Adrenal gland (tissue), 9 donors: ENCODE measurements at regions not wholly inside any gene's neighbourhood (a gene's known extent, or its start where the extent isn't known, plus 50 kb on each side); places are given as distances from the start of the nearest gene placed in this dataset.

ENCODE experiments used
- DNase-seq, 7 donors: peaks; one replicate each; pipeline ENCODE4 v3.0.0-alpha.2; 2019 to 2020
- H3K27ac ChIP-seq, 5 donors: fragments of 200-600 bp; sonication (generic) in 4 of 5; 1 replicate in 3 of 5; 2 replicates in 2 of 5; pipeline versions ENCODE4 v1.5.1 to v1.8.0; 2016 to 2020; ENCODE audit warnings: mild to moderate bottlenecking in 1 of 5
- H3K27me3 ChIP-seq: fragments of 200-600 bp; 2 replicates; pipeline ENCODE4 v1.8.0; 2021
- H3K36me3 ChIP-seq, 2 donors: fragments of 200-600 bp; replicated peaks in 1 of 2; 1 replicate in 1 of 2; 2 replicates in 1 of 2; pipeline versions ENCODE4 v1.5.1 to v1.8.0; 2018 to 2022
- H3K4me1 ChIP-seq, 2 donors: fragments of 200-600 bp; replicated peaks in 1 of 2; 1 replicate in 1 of 2; 2 replicates in 1 of 2; pipeline versions ENCODE4 v1.5.1 to v1.8.0; 2018 to 2021
- H3K4me3 ChIP-seq, 4 donors: fragments of 200-600 bp; sonication (generic) in 3 of 4; one replicate each; pipeline ENCODE4 v1.5.1; 2016 to 2018
- H3K9me3 ChIP-seq, 3 donors: fragments of 200-600 bp; sonication (generic) in 1 of 3; replicated peaks in 1 of 3; 1 replicate in 2 of 3; 2 replicates in 1 of 3; pipeline versions ENCODE4 v1.5.1 to v1.8.0; 2016 to 2021
- POLR2A ChIP-seq, 2 donors: fragments of 450-650 bp; IDR thresholded peaks; one replicate each; pipeline ENCODE4 v1.6.1; 2017; ENCODE audit warnings: antibody characterized with exemption in 2 of 2, mild to moderate bottlenecking in 2 of 2, moderate library complexity in 1 of 2
- WGBS, 4 donors: extraction: QIAGEN DNeasy Blood & Tissue Kit in 2 of 4; methylation state at CpG; one replicate each; pipeline versions ENCODE4 v1.1.5 to v1.1.7; 2013 to 2017; 5-methylcytosine and 5-hydroxymethylcytosine counted together
- intact Hi-C, 2 donors: fragments of 100-400 bp; cut with DNase I; formaldehyde crosslinking; loops; one replicate each; pipeline versions ENCODE4 v1.14.1 to v1.15.0; 2022 to 2023
- TF ChIP-seq, protein P1 (sequence below), 6 experiments: fragments of 450-650 bp in 4 of 6; fragments of 200-600 bp in 2 of 6; sonication (generic) in 1 of 6; IDR thresholded peaks; 1 replicate in 5 of 6; 2 replicates in 1 of 6; pipeline versions ENCODE4 v1.5.1 to v1.8.0; 2016 to 2021; ENCODE audit warnings: antibody characterized with exemption in 6 of 6, mild to moderate bottlenecking in 2 of 6, moderate library complexity in 1 of 6
- donor health status: healthy with polysubstance abuse.
- donor health status: Bipolar disorder and iron deficiency.
- donor health status: DM: yes; HTN: yes; CAD: no.
- donor health status: DM: no; HTN: no; CAD: no.
- donor health status: DM: no; HTN: no; CAD: no.

DNA sequence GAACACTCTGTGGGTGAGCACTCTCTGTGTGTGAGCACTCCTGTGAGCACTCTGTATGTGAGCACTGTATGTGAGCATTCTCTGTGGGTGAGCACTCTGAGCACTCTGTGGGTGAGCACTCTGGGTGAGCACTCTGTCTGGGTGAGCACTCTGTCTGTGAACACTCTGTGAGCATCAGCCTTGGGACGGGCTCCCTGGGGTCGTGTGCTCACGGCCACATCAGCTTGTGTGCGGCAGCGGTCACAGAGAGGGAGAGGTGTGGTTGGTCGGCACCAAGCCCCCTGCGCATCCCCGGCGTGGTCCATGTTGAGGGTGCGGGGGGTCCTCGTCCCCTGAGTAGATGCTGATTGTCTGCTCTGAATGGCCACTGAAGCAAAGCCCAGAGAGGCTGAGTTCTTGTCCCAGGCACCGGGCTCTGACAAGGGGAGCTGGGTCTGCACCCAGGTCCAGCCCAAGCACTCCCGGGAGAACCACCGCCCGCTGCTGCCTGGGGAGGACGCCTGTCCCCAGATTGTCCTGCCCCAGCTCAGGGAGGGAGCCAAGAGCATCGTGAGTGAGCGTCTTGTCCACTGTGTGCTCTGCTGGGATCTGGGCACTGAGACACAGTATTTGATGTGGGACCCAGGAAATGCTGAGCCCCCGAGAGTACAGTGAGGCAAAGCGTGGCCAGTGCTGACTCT is 143.7 kb downstream of the DNAJB6 start:
- no peaks in the 10 kb centered on the region for H3K4me1 ChIP-seq
- no peak for DNase-seq
- no peaks in the 10 kb centered on the region for H3K36me3 ChIP-seq
- no peak overlapping the region for H3K4me3 ChIP-seq
- 75 to 76% (median 75%) methylated on average over 10 to 20 of the region's 20 CpGs for WGBS, 4 donors
- H3K27me3 ChIP-seq, result no peaks in the 10 kb centered on the region
- no peaks in the 10 kb centered on the region for H3K9me3 ChIP-seq
- TF ChIP-seq POLR2A (IDR thresholded peaks at IDR 0.05), result no peak
- TF ChIP-seq, protein P1, sequence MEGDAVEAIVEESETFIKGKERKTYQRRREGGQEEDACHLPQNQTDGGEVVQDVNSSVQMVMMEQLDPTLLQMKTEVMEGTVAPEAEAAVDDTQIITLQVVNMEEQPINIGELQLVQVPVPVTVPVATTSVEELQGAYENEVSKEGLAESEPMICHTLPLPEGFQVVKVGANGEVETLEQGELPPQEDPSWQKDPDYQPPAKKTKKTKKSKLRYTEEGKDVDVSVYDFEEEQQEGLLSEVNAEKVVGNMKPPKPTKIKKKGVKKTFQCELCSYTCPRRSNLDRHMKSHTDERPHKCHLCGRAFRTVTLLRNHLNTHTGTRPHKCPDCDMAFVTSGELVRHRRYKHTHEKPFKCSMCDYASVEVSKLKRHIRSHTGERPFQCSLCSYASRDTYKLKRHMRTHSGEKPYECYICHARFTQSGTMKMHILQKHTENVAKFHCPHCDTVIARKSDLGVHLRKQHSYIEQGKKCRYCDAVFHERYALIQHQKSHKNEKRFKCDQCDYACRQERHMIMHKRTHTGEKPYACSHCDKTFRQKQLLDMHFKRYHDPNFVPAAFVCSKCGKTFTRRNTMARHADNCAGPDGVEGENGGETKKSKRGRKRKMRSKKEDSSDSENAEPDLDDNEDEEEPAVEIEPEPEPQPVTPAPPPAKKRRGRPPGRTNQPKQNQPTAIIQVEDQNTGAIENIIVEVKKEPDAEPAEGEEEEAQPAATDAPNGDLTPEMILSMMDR (IDR thresholded peaks at IDR 0.05), result no peak
- no peak overlapping the region for H3K27ac ChIP-seq
- intact Hi-C loops, result no loop called here

DNA sequence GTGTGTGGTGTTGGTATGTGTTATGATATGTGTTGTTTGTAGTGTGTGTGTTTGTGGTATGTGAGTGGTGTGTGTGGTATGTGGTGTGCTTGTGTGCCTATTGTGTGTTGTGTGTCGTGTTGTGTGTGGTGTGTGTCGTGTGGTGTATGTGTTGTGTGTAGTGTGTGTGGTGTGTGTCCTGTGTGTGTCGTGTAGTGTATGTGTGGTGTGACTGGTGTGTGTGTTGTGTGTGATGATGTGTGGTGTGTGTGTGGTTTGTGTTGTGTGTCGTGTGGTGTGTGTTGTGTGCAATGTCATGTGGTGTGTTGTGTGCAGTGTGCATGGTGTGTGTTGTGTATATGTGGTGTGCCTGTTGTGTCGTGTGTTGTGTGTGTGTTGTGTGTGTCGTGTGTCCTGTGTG is 144.6 kb downstream of the DNAJB6 start:
- TF ChIP-seq POLR2A (IDR thresholded peaks at IDR 0.05), result no peak
- TF ChIP-seq, protein P1 (IDR thresholded peaks at IDR 0.05), result no peak
- DNase-seq, result no peak
- 81 to 90% (median 86%) methylated on average over 6 of the region's 6 CpGs for WGBS, 4 donors
- no peaks in the 10 kb centered on the region for H3K4me1 ChIP-seq
- intact Hi-C loops, result no loop called here
- H3K4me3 ChIP-seq, result no peak overlapping the region
- no peak overlapping the region for H3K27ac ChIP-seq
- no peaks in the 10 kb centered on the region for H3K9me3 ChIP-seq
- no peaks in the 10 kb centered on the region for H3K27me3 ChIP-seq
- no peaks in the 10 kb centered on the region for H3K36me3 ChIP-seq

DNA sequence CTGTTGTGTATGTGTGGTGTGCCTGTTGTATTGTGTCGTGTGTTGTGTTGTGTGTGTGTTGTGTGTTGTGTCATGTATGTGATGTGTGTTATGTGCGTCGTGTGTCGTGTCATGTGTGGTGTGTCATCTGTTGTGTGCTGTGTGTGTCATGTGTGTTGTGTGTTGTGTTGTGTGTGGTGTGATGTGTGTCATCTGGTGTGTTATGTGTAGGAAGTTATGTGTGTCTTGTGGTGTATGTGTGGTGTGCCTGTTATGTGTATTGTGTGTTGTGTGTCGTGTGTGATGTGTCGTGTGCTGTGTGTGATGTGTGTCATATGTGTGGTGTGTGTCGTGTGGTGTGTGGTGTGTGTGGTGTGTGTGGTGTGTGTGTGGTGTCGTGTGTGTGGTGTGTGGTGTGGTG is 145.2 kb downstream of the DNAJB6 start:
- no peaks in the 10 kb centered on the region for H3K4me1 ChIP-seq
- no peaks in the 10 kb centered on the region for H3K27me3 ChIP-seq
- intact Hi-C loops, result no loop called here
- no peaks in the 10 kb centered on the region for H3K36me3 ChIP-seq
- H3K9me3 ChIP-seq, result no peaks in the 10 kb centered on the region
- 86 to 93% (median 92%) methylated on average over 7 to 8 of the region's 8 CpGs for WGBS, 4 donors
- no peak for DNase-seq
- H3K27ac ChIP-seq, result no peak overlapping the region
- no peak overlapping the region for H3K4me3 ChIP-seq
- TF ChIP-seq, protein P1 (IDR thresholded peaks at IDR 0.05), result no peak
- TF ChIP-seq POLR2A (IDR thresholded peaks at IDR 0.05), result no peak

DNA sequence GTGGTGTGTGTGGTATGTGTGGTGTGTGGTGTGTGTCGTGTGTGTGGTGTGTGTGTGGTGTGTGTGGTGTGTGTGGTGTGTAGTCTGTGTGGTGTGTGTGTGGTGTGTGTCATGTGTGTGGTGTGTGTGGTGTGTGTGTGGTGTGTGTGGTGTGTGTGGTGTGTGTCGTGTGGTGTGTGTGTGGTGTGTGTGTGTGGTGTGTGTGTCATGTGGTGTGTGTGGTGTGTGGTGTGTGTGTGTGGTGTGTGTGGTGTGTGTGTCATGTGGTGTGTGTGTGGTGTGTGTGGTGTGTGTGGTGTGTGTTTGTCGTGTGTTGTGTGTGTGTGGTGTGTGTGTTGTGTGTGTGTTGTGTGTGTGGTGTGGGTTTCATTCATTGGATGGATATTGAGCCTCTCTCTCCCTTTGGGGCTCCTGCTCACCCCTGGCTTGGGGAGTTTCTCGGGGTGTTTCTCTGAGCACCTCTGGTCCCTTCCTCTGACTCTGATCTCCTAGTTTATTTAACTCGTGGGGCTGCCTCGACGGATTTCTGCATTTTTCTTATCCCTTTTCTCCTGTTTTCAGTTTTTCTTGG is 145.8 kb downstream of the DNAJB6 start:
- DNase-seq, result no peak
- no peak overlapping the region for H3K4me3 ChIP-seq
- H3K36me3 ChIP-seq, result no peaks in the 10 kb centered on the region
- no peaks in the 10 kb centered on the region for H3K4me1 ChIP-seq
- H3K27ac ChIP-seq, result no peak overlapping the region
- H3K9me3 ChIP-seq, result no peaks in the 10 kb centered on the region
- 46 to 65% (median 52%) methylated on average over 5 to 7 of the region's 7 CpGs for WGBS, 4 donors
- TF ChIP-seq POLR2A (IDR thresholded peaks at IDR 0.05), result no peak
- TF ChIP-seq, protein P1 (IDR thresholded peaks at IDR 0.05), result no peak
- H3K27me3 ChIP-seq, result no peaks in the 10 kb centered on the region
- intact Hi-C loops, result no loop called here
